OCI-LY3 (cell line): ENCODE measurements at regions not wholly inside any gene's neighbourhood (a gene's known extent, or its start where the extent isn't known, plus 50 kb on each side); places are given as distances from the start of the nearest gene placed in this dataset.

Experiments
- EZH2phosphoT487 ChIP-seq: fragments of 200-600 bp; shearing (Covaris generic); IDR thresholded peaks from 2 replicates; pipeline ENCODE4 v1.6.1; 2018; ENCODE audit warnings: antibody characterized with exemption, mixed run types, low read depth
- TF ChIP-seq, protein P1 (sequence below): fragments of 200-600, 300-600 bp; sonication (generic); IDR thresholded peaks from 2 replicates; pipeline ENCODE4 v1.5.1; 2014; ENCODE audit warnings: antibody characterized with exemption, low read length, low read depth

DNA sequence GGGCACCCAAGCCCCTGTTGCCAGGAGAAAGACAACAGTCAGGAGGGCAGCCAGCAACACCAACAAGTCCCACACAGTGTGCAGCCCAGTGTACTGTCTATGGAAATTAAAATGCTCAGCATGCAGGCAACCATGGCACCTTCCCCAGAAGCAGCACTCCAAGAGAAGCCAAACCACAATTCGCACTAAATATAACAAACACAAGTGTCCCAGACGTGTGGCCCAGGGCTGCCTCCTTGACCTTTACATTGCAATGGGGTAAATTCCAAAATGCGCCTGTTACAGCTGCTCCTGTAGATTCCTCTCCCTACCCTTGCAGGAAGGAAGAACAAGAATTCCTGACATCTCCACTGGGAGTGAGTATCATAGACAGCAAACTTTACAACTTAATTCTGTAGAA, 292.8 kb upstream of the USP9Y start:
- TF ChIP-seq, protein P1, sequence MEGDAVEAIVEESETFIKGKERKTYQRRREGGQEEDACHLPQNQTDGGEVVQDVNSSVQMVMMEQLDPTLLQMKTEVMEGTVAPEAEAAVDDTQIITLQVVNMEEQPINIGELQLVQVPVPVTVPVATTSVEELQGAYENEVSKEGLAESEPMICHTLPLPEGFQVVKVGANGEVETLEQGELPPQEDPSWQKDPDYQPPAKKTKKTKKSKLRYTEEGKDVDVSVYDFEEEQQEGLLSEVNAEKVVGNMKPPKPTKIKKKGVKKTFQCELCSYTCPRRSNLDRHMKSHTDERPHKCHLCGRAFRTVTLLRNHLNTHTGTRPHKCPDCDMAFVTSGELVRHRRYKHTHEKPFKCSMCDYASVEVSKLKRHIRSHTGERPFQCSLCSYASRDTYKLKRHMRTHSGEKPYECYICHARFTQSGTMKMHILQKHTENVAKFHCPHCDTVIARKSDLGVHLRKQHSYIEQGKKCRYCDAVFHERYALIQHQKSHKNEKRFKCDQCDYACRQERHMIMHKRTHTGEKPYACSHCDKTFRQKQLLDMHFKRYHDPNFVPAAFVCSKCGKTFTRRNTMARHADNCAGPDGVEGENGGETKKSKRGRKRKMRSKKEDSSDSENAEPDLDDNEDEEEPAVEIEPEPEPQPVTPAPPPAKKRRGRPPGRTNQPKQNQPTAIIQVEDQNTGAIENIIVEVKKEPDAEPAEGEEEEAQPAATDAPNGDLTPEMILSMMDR = no peak
- no peak for TF ChIP-seq EZH2phosphoT487
